ENCODE measurements at regions not wholly inside any gene's neighbourhood (a gene's known extent, or its start where the extent isn't known, plus 50 kb on each side); places are given as distances from the start of the nearest gene placed in this dataset.

DNA sequence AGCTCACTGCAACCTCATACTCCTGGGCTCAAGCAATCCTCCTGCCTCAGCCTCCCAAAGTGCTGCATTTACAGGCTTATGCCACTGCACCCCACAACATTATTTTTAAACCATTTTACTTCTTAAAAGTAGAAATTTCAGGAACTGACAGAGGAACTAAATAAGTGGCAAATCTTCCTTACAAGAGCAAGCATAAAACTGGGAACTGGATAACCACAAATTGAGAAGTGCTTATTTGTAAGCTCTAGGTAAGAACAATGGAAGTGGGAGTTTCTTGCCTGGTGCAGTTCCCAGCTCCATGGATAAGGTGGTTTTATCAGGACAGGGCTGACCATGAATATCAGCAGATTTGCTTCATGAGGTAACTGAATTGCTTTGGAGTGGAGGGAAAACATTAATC, 655.2 kb downstream of the DIPK2A start:
- TF ChIP-seq, protein P1, sequence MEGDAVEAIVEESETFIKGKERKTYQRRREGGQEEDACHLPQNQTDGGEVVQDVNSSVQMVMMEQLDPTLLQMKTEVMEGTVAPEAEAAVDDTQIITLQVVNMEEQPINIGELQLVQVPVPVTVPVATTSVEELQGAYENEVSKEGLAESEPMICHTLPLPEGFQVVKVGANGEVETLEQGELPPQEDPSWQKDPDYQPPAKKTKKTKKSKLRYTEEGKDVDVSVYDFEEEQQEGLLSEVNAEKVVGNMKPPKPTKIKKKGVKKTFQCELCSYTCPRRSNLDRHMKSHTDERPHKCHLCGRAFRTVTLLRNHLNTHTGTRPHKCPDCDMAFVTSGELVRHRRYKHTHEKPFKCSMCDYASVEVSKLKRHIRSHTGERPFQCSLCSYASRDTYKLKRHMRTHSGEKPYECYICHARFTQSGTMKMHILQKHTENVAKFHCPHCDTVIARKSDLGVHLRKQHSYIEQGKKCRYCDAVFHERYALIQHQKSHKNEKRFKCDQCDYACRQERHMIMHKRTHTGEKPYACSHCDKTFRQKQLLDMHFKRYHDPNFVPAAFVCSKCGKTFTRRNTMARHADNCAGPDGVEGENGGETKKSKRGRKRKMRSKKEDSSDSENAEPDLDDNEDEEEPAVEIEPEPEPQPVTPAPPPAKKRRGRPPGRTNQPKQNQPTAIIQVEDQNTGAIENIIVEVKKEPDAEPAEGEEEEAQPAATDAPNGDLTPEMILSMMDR (IDR thresholded peaks at IDR 0.05): no peak
- Histone ChIP-seq H3K36me3 (no peaks in the 10 kb centered on the region), H3K4me1 (no peaks in the 10 kb centered on the region), H3K27me3 (no peaks in the 10 kb centered on the region), H3K27ac (no peak overlapping the region), H3K9me3 (no peaks in the 10 kb centered on the region), H3K4me3 (no peak overlapping the region)
- ATAC-seq (no peak), DNase-seq (no peak)
- intact Hi-C loops (cut with DNase I): no loop called here

DNA sequence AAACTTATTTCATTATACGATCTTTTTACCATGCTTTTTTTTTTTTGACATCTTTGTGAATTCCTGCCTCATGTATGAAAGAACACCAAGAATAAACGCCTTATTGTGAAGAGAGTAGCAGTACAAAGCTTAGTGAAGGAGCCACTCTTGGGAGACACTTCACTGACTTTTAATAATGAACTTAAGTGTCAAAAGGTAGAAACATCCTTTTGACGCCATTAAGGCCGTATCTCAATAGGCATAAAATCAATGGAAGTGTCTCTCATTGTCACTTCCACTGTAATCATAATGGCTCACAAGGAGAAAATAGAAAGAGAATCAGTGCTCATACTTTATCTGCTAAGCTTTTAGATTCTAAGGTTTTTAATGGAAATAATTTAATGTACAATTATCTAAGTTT, 657.8 kb downstream of the DIPK2A start:
- DNase-seq (no peak), ATAC-seq (no peak)
- Histone ChIP-seq H3K4me1 (no peaks in the 10 kb centered on the region), H3K27me3 (no peaks in the 10 kb centered on the region), H3K27ac (no peak overlapping the region), H3K9me3 (no peaks in the 10 kb centered on the region), H3K4me3 (no peak overlapping the region), H3K36me3 (no peaks in the 10 kb centered on the region)
- intact Hi-C loops (cut with DNase I): no loop called here
- TF ChIP-seq, protein P1 (IDR thresholded peaks at IDR 0.05): no peak

DNA sequence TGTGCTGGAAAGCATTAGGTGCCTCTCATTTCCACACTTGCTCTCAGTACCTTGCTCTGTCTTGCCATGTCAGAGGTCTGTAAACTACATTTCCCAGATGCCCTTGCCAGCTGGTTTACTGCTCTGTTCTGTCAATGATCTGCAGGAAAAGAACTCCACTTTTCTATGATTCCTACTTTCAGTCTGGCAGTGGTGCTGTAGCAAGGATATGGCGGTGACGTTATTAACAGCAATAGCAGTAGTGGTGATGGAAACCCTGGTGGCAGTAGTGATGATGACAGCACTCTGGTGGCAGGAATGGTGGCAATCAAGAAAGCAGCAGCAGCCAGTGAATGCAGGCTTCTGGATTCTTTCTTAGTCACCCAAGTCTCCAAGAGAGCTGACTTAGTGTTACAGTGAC, 665.2 kb downstream of the DIPK2A start:
- DNase-seq: no peak

DNA sequence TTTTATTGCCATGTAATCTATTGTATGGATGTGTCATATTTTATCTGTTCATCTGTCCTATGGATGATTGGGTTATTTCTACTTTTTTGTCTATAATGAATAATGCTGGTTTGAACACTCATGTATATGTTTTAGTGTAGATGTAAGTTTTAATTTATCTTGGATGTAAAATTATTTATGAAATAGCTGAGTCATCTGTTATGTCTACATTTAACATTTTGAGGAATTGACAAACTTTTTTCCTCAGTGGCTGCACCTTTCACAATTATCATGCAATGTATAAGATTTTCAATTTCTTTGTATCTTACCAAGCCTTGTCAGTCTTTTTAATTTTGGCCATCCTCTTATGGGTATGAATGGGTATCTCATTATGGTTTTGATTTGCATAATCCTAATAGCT, 666.4 kb downstream of the DIPK2A start:
- TF ChIP-seq, protein P1 (IDR thresholded peaks at IDR 0.05): no peak
- ATAC-seq (no peak), DNase-seq (no peak)
- intact Hi-C loops (cut with DNase I): no loop called here
- Histone ChIP-seq H3K27ac (no peak overlapping the region), H3K4me1 (no peaks in the 10 kb centered on the region), H3K36me3 (no peaks in the 10 kb centered on the region), H3K9me3 (no peaks in the 10 kb centered on the region), H3K27me3 (no peaks in the 10 kb centered on the region), H3K4me3 (no peak overlapping the region)

More for the DNA sequence above, 665.2 kb downstream of the DIPK2A start:
- intact Hi-C loops (cut with DNase I): no loop called here
- Histone ChIP-seq H3K27me3 (no peaks in the 10 kb centered on the region), H3K4me3 (no peak overlapping the region), H3K9me3 (no peaks in the 10 kb centered on the region), H3K36me3 (no peaks in the 10 kb centered on the region), H3K27ac (no peak overlapping the region), H3K4me1 (no peaks in the 10 kb centered on the region)
- no peak for ATAC-seq
- TF ChIP-seq, protein P1 (IDR thresholded peaks at IDR 0.05): no peak

DNA sequence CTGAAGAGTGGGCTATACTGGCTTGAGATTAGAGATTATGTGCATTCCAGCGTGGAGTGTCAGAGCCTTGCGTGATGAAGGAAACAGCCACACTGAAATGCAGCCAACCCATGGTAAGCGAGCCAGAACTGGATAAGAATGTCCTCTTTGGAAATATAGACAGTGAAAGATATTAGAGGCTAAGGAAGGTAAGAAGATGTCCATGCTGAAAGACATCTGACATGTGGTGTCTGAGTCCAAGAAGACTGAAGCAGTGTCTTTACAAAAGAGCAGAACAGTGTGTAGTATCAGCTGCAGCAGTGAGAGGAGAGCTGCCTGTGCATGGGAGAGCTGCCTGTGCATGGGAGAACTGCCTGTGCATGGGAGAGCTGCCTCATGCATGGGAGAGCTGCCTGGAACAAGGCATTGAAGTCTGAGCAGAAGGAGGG, 672.2 kb downstream of the DIPK2A start:
- no peaks in the 10 kb centered on the region for H3K4me1 ChIP-seq
- H3K27ac ChIP-seq: no peak overlapping the region
- no peaks in the 10 kb centered on the region for H3K9me3 ChIP-seq
- ATAC-seq (no peak), DNase-seq (peak in 2 of 4 donors; percentile 9 to 23)
- no peak overlapping the region for H3K4me3 ChIP-seq
- TF ChIP-seq, protein P1 (IDR thresholded peaks at IDR 0.05): no peak
- H3K27me3 ChIP-seq: no peaks in the 10 kb centered on the region
- no peaks in the 10 kb centered on the region for H3K36me3 ChIP-seq
- intact Hi-C loops (cut with DNase I): no loop called here

Measured in left lung (tissue), 4 donors.